ENCODE measurements at regions not wholly inside any gene's neighbourhood (a gene's known extent, or its start where the extent isn't known, plus 50 kb on each side); places are given as distances from the start of the nearest gene placed in this dataset.

DNA sequence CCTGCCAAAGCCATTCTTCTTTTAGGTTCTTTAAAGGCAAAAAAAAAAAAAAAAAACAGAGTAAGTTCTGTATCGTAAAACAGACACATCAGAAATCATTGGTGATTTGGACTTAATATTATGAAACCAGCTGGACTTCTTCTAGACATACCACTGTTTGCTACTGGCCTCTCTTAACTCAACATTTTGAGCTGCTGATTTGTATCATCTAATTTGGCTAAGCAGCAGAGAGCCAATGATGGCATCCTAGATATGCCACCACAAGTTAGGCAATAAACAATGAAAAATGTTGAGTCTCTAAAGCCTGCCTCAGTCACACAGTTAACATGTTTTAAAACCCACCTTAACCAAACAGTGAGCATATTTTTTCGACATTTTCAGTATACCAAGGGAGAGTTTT is 1034.3 kb upstream of the NXPH2 start:
- TF ChIP-seq, protein P1, sequence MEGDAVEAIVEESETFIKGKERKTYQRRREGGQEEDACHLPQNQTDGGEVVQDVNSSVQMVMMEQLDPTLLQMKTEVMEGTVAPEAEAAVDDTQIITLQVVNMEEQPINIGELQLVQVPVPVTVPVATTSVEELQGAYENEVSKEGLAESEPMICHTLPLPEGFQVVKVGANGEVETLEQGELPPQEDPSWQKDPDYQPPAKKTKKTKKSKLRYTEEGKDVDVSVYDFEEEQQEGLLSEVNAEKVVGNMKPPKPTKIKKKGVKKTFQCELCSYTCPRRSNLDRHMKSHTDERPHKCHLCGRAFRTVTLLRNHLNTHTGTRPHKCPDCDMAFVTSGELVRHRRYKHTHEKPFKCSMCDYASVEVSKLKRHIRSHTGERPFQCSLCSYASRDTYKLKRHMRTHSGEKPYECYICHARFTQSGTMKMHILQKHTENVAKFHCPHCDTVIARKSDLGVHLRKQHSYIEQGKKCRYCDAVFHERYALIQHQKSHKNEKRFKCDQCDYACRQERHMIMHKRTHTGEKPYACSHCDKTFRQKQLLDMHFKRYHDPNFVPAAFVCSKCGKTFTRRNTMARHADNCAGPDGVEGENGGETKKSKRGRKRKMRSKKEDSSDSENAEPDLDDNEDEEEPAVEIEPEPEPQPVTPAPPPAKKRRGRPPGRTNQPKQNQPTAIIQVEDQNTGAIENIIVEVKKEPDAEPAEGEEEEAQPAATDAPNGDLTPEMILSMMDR (conservative IDR thresholded peaks at IDR 0.05), result no peak
- no peak for TF ChIP-seq ZFX (IDR thresholded peaks at IDR 0.05)
- H3K27ac ChIP-seq, result no peak overlapping the region

DNA sequence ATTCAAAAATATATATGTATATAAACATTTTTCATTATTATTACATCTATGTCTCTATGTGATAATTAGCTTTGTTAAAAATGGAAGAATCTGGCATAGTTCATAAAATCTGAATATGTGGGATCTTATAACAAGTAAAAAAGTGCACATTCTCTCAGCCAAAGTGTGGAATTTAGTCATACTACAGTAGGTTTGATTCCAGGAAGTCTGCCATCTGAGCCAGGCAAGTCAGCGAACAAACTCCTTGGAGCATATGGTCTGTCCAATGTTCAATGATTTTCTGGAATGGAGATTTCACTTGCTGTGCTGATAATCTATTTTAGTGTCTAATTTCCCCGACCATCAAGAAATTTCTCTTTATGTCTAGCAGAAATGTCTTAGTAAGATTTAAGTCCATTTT is 1033.2 kb upstream of the NXPH2 start:
- no peak overlapping the region for H3K27ac ChIP-seq

DNA sequence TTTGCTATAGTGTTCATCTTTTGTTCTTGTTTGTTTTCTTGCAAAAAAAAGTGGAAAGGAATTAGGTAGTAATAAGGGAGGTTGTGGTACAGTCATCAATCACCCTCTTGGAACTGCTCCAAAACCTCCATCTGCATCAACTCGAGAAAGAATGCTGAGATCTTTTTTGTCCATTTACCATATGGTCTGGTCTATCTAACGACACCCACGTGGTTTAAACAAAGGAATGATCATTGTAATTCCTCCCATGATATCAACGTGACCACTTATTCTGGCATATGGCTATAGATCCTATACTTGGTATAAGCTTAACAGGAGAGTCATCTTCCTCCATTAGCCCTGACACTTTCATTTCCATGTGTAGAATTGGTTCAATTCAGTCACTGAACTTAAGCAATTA is 1025.3 kb upstream of the NXPH2 start:
- no peak overlapping the region for H3K27ac ChIP-seq
- TF ChIP-seq ZFX (IDR thresholded peaks at IDR 0.05), result no peak
- TF ChIP-seq, protein P1 (conservative IDR thresholded peaks at IDR 0.05), result no peak

More for the DNA sequence above, 1033.2 kb upstream of the NXPH2 start:
- TF ChIP-seq ZFX (IDR thresholded peaks at IDR 0.05), result no peak
- TF ChIP-seq, protein P1 (conservative IDR thresholded peaks at IDR 0.05), result no peak

DNA sequence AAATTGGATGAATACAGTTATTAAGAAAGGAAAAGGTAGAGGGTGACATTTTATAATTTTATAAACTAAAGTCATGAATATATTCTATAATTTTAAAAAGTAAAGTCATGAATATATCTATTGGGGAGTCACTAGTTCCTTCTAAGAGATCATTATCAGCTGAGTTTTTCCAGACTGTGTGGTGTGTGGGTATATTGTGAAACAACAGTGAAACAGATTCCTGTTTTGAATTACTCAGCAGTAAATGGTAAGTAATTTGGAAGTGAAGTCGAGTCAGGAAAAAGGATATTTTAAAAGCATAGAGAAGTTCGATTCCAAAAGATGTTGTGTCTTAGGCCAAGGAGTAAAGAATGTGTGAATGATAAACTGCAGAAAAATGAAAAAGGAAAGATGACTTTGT is 1018.2 kb upstream of the NXPH2 start:
- TF ChIP-seq ZFX (IDR thresholded peaks at IDR 0.05), result no peak
- TF ChIP-seq, protein P1 (conservative IDR thresholded peaks at IDR 0.05), result no peak
- no peak overlapping the region for H3K27ac ChIP-seq

DNA sequence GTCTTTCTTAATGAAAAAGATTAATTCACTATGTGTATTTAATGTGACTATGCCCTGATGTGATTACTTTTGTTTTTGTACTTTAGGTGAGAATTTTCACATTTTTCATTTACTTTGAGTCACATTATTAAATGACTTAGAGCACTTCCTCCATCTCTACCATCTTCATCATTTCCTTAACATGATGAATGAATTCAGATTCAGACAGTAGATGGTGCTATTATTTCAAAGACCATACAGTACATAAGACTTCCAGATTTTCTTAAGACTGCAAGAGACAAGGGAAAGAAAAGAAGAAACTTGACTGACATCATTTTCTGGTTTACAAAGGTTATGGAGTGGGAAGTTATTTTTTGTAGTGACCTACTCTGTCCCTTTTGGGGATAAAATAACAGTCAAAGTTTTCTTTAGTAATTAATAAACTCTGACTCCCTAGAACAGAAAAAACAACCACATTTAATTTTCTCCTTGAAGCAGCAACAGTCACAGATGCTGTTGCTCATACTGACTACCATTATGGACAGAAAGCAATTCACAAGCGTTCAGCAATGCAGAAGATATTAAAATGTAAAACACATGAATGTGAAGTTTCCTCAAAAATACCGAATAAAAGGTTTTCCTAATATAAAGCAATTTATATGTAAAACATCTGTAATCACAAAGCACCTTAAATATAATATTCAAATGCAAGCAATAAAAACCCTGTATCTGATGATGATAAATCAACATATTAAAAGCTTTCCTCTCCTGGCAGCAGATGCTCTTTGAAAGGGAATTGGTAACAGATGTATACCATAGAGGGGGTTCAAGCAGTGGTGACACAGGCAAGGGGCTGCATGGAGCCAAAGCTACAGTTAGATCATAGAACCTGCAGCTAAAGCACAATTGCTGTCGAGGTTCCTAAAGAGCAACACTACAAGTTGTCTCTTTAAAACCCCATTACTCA is 1010.9 kb upstream of the NXPH2 start:
- H3K27ac ChIP-seq, result no peak overlapping the region
- no peak for TF ChIP-seq ZFX (IDR thresholded peaks at IDR 0.05)
- TF ChIP-seq, protein P1 (conservative IDR thresholded peaks at IDR 0.05), result peak; percentile 63

DNA sequence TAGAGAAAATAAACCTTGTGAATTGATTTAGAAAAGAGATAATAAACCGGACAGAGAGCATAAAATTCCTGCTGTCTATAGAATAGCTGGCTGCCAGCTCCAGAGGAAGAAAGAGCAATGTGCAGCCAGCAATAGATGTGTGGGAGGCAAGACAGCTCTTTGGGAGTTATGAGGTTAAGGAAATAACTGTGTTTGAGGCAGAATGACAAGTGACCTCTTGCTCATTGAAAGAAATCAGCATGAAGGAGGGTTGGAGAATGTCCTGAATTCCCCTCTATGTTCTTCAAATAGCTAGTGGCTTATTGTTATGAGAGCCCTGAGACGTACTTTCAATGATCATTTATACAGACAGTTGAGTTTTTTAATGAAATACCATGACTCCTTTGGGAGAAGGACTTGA is 1009.9 kb upstream of the NXPH2 start:
- H3K27ac ChIP-seq, result no peak overlapping the region
- TF ChIP-seq, protein P1 (conservative IDR thresholded peaks at IDR 0.05), result no peak
- TF ChIP-seq ZFX (IDR thresholded peaks at IDR 0.05), result no peak

DNA sequence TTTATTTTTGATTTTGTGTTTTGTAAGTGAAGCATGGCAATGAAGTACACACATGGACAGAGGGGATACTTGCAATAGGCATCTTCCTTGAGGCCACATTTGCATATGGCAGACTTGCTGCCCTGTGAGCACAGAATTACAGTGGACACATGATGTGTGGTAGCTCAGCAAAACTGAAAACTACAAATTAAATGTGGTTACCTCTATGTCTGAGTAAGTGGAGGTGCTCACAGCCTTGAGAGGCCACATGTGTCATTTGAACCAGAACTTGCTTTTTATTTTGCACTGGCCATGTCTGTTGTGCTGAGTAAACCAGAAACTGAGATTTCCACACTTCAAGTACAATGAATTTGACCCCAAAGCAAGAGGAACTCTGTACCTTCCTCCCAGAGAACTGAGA is 998.5 kb upstream of the NXPH2 start:
- TF ChIP-seq ZFX (IDR thresholded peaks at IDR 0.05), result no peak
- TF ChIP-seq, protein P1 (conservative IDR thresholded peaks at IDR 0.05), result no peak

More for the DNA sequence above, 998.5 kb upstream of the NXPH2 start:
- no peak overlapping the region for H3K27ac ChIP-seq
